ENCODE measurements at regions not wholly inside any gene's neighbourhood (a gene's known extent, or its start where the extent isn't known, plus 50 kb on each side); places are given as distances from the start of the nearest gene placed in this dataset.

- TF ChIP-seq EZH2 (IDR thresholded peaks at IDR 0.05; ENCODE audit: low read length) = no peak
- TF ChIP-seq CTCF (optimal IDR thresholded peaks at IDR 0.05 in 1 of 3, IDR thresholded peaks at IDR 0.05 in 1 of 3, conservative IDR thresholded peaks at IDR 0.05 in 1 of 3; ENCODE audit: extremely low read depth in 1 of 3, insufficient read depth in 2 of 3, low read length in 3 of 3) = no peak
- no peaks in the 10 kb centered on the region for H3K27me3 ChIP-seq (ENCODE audit: control insufficient read depth, extremely low read depth, insufficient read depth, low read length)
- H3K9me3 ChIP-seq (ENCODE audit: control insufficient read depth, low read depth, low read length) = no peaks in the 10 kb centered on the region
- H3K79me2 ChIP-seq (ENCODE audit: control insufficient read depth, insufficient read depth, low read length) = no peaks in the 10 kb centered on the region
- no peaks in the 10 kb centered on the region for H3K9me1 ChIP-seq (ENCODE audit: control insufficient read depth, extremely low read depth, insufficient read depth, low read length)
- no peaks in the 10 kb centered on the region for H4K20me1 ChIP-seq (ENCODE audit: control insufficient read depth, extremely low read depth, insufficient read depth, low read length)
- H3K4me2 ChIP-seq (ENCODE audit: control insufficient read depth, extremely low read depth, insufficient read depth, low read depth, low read length) = no peak overlapping the region
- H2AFZ ChIP-seq (ENCODE audit: control insufficient read depth, low read length) = no peak overlapping the region
- FAIRE-seq (no peak), DNase-seq (ENCODE audit: low read depth, low spot score) (no peak)
- no peaks in the 10 kb centered on the region for H3K4me1 ChIP-seq (ENCODE audit: control insufficient read depth, extremely low read depth, insufficient read depth, low read length)
- no peak overlapping the region for H3K4me3 ChIP-seq (ENCODE audit: control insufficient read depth in 2 of 3, extremely low read depth in 1 of 3, insufficient read depth in 2 of 3, low read depth in 1 of 3, low read length in 3 of 3)
- no peak overlapping the region for H3K9ac ChIP-seq (ENCODE audit: control insufficient read depth, extremely low read depth, insufficient read depth, low read length)
- dilution Hi-C loops (cut with MboI; ENCODE audit: extremely low pct_ligation_motif_present, low sequenced_read_pairs) = no loop called here
- no peak overlapping the region for H3K27ac ChIP-seq (ENCODE audit: control insufficient read depth, insufficient read depth, low read length)
- H3K36me3 ChIP-seq (ENCODE audit: control insufficient read depth in 2 of 2, extremely low read depth in 1 of 2, insufficient read depth in 2 of 2, low read length in 2 of 2) = no peaks in the 10 kb centered on the region
These were observed 211.7 kb downstream of the ZPLD1 start for GRCh38 chr3:102646557-102646956.

DNA sequence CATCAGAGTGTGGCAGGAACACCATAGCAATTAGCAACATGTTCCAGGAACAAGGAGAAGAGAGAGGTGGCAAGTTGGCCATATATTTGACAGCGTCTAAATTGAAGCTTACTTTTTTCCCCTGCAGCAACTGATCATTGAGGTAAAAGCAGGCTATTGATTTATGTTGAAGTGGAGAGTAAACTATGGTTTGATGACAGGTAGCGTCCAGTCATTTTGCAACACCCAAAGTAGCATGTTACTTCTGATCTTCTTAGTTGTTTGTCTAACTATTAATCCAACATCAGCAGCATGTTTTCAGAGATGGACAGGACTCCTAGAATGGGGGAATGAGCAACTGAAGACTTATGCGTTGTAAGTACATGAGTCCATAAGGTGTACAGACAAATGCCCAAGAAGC lies 225.8 kb downstream of the ZPLD1 start:
- dilution Hi-C loops (cut with MboI; ENCODE audit: extremely low pct_ligation_motif_present, low sequenced_read_pairs) = no loop called here
- Histone ChIP-seq H3K36me3 (ENCODE audit: control insufficient read depth in 2 of 2, extremely low read depth in 1 of 2, insufficient read depth in 2 of 2, low read length in 2 of 2) (no peaks in the 10 kb centered on the region), H3K4me1 (ENCODE audit: control insufficient read depth, extremely low read depth, insufficient read depth, low read length) (no peaks in the 10 kb centered on the region), H3K27ac (ENCODE audit: control insufficient read depth, insufficient read depth, low read length) (no peak overlapping the region), H2AFZ (ENCODE audit: control insufficient read depth, low read length) (no peak overlapping the region), H3K4me3 (ENCODE audit: control insufficient read depth in 2 of 3, extremely low read depth in 1 of 3, insufficient read depth in 2 of 3, low read depth in 1 of 3, low read length in 3 of 3) (no peak overlapping the region), H3K79me2 (ENCODE audit: control insufficient read depth, insufficient read depth, low read length) (no peaks in the 10 kb centered on the region), H3K9ac (ENCODE audit: control insufficient read depth, extremely low read depth, insufficient read depth, low read length) (no peak overlapping the region), H3K4me2 (ENCODE audit: control insufficient read depth, extremely low read depth, insufficient read depth, low read depth, low read length) (no peak overlapping the region), H3K27me3 (ENCODE audit: control insufficient read depth, extremely low read depth, insufficient read depth, low read length) (no peaks in the 10 kb centered on the region), H4K20me1 (ENCODE audit: control insufficient read depth, extremely low read depth, insufficient read depth, low read length) (no peaks in the 10 kb centered on the region), H3K9me3 (ENCODE audit: control insufficient read depth, low read depth, low read length) (no peaks in the 10 kb centered on the region), H3K9me1 (ENCODE audit: control insufficient read depth, extremely low read depth, insufficient read depth, low read length) (no peaks in the 10 kb centered on the region)
- FAIRE-seq (no peak), DNase-seq (ENCODE audit: low read depth, low spot score) (no peak)
- TF ChIP-seq CTCF (optimal IDR thresholded peaks at IDR 0.05 in 1 of 3, IDR thresholded peaks at IDR 0.05 in 1 of 3, conservative IDR thresholded peaks at IDR 0.05 in 1 of 3; ENCODE audit: extremely low read depth in 1 of 3, insufficient read depth in 2 of 3, low read length in 3 of 3) (no peak), EZH2 (IDR thresholded peaks at IDR 0.05; ENCODE audit: low read length) (no peak)
